Gastrocnemius medialis (tissue), 4 donors: ENCODE measurements at regions not wholly inside any gene's neighbourhood (a gene's known extent, or its start where the extent isn't known, plus 50 kb on each side); places are given as distances from the start of the nearest gene placed in this dataset.

Experiments used
- POLR2A ChIP-seq, 2 donors: fragments of 450-650 bp; IDR thresholded peaks; one replicate each; pipeline ENCODE4 v1.6.1; 2017; ENCODE audit warnings: antibody characterized with exemption in 2 of 2, mild to moderate bottlenecking in 2 of 2, moderate library complexity in 2 of 2
- TF ChIP-seq, protein P1 (sequence below), 5 experiments: fragments of 450-650 bp in 3 of 5; fragments of 200-600 bp in 2 of 5; sonication (generic) in 2 of 5; IDR thresholded peaks in 4 of 5; conservative IDR thresholded peaks in 1 of 5; 1 replicate in 4 of 5; 2 replicates in 1 of 5; pipeline ENCODE4 v1.5.1; 2016 to 2019; ENCODE audit warnings: antibody characterized with exemption in 5 of 5, mild to moderate bottlenecking in 3 of 5, moderate library complexity in 3 of 5

DNA sequence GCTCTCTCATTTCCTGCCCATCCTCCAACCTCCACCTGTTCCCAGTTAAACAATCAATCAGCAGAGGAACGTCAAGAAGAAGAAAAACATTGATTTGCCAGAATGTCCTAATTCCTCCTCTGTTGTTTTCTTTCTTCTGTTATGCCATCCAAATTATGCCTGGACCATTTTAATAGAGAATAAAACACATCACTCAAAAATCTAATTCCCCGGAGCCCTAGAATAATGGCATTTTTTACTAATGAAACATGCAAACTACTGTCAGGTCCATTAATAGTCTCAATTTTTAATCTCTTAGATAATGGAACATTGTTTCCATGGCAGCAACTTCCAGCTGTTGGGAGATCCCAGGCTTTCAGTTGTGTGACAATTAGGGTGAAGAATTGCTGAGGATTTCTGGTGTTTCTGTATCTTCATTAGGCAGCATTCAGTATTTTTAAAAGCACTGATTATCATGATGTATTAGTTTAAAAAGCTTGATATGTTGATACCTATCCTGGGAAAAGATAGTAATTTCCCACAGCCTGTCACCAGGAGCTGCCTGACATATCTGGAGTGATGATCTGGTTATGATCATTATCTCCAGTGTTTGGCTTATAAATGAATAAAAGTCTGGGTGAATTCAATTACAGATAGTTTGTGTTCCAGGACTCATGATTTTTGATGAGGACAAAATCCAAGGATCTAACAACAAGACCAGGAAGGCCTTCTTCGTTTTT is 209.8 kb downstream of the TPBG start:
- TF ChIP-seq, protein P1, sequence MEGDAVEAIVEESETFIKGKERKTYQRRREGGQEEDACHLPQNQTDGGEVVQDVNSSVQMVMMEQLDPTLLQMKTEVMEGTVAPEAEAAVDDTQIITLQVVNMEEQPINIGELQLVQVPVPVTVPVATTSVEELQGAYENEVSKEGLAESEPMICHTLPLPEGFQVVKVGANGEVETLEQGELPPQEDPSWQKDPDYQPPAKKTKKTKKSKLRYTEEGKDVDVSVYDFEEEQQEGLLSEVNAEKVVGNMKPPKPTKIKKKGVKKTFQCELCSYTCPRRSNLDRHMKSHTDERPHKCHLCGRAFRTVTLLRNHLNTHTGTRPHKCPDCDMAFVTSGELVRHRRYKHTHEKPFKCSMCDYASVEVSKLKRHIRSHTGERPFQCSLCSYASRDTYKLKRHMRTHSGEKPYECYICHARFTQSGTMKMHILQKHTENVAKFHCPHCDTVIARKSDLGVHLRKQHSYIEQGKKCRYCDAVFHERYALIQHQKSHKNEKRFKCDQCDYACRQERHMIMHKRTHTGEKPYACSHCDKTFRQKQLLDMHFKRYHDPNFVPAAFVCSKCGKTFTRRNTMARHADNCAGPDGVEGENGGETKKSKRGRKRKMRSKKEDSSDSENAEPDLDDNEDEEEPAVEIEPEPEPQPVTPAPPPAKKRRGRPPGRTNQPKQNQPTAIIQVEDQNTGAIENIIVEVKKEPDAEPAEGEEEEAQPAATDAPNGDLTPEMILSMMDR (IDR thresholded peaks at IDR 0.05 in 4 of 5, conservative IDR thresholded peaks at IDR 0.05 in 1 of 5) = no peak
- TF ChIP-seq POLR2A (IDR thresholded peaks at IDR 0.05) = no peak
